Fibroblast of mammary gland (primary cell): ENCODE measurements at regions not wholly inside any gene's neighbourhood (a gene's known extent, or its start where the extent isn't known, plus 50 kb on each side); places are given as distances from the start of the nearest gene placed in this dataset.

Source experiments
- DNase-seq: peaks from one replicate; pipeline ENCODE4 v3.0.0-alpha.2; 2010; ENCODE audit warnings: low read depth
- H3K4me3 ChIP-seq: 2 replicates; pipeline ENCODE4 v1.5.1; 2011; ENCODE audit warnings: low read depth, mild to moderate bottlenecking, low read length, moderate library complexity; ENCODE audit not compliant: control insufficient read depth
- CTCF ChIP-seq: conservative IDR thresholded peaks from 2 replicates; pipeline ENCODE4 v1.5.1; 2011; ENCODE audit warnings: low read depth, low read length, inconsistent platforms; ENCODE audit not compliant: control insufficient read depth, insufficient read depth

- TF ChIP-seq CTCF, result no peak
- no peak for DNase-seq
- no peak overlapping the region for H3K4me3 ChIP-seq
Measured at GRCh38 chr9:108684288-108685025, 171.3 kb downstream of the ACTL7B start.

GRCh38 chr9:108683245-108683644, 172.5 kb downstream of the ACTL7B start:
- DNase-seq, result no peak
- H3K4me3 ChIP-seq, result no peak overlapping the region
- TF ChIP-seq CTCF, result no peak

- TF ChIP-seq CTCF, result no peak
- no peak overlapping the region for H3K4me3 ChIP-seq
- peak; percentile 37 for DNase-seq
Measured at GRCh38 chr9:108681851-108682590, 173.8 kb downstream of the ACTL7B start.

- no peak overlapping the region for H3K4me3 ChIP-seq
- no peak for DNase-seq
- no peak for TF ChIP-seq CTCF
Measured at GRCh38 chr9:108680946-108681345, 174.8 kb downstream of the ACTL7B start.

- H3K4me3 ChIP-seq, result no peak overlapping the region
- no peak for DNase-seq
- no peak for TF ChIP-seq CTCF
Measured at GRCh38 chr9:108677776-108678175, 178.0 kb downstream of the ACTL7B start.

GRCh38 chr9:108676355-108676754, 179.4 kb downstream of the ACTL7B start:
- DNase-seq, result no peak
- H3K4me3 ChIP-seq, result no peak overlapping the region
- no peak for TF ChIP-seq CTCF
